MG63 (cell line): ENCODE measurements at regions not wholly inside any gene's neighbourhood (a gene's known extent, or its start where the extent isn't known, plus 50 kb on each side); places are given as distances from the start of the nearest gene placed in this dataset.
"Not testable (repeated sequence)": the region's sequence is repeated elsewhere in the genome, so short reads cannot be mapped to it uniquely, and the experiment has no call there.

Experiments used
- DNase-seq: peaks from one replicate; pipeline ENCODE4 v3.0.0-alpha.2; 2020
- H3K27me3 ChIP-seq: fragments of 250-450 bp; sonication (Bioruptor Pico); 2 replicates; pipeline ENCODE4 v1.5.1; 2020; ENCODE audit warnings: mild to moderate bottlenecking, moderate library complexity
- H3K36me3 ChIP-seq: fragments of 250-450 bp; sonication (Bioruptor Pico); 2 replicates; pipeline ENCODE4 v1.5.1; 2020; ENCODE audit warnings: mild to moderate bottlenecking, moderate library complexity
- H3K4me3 ChIP-seq: fragments of 250-450 bp; sonication (Bioruptor Pico); 2 replicates; pipeline ENCODE4 v1.5.1; 2020; ENCODE audit warnings: mild to moderate bottlenecking, moderate library complexity
- H3K9me3 ChIP-seq: fragments of 250-450 bp; sonication (Bioruptor Pico); 2 replicates; pipeline ENCODE4 v1.5.1; 2020; ENCODE audit warnings: mild to moderate bottlenecking, moderate library complexity

- Histone ChIP-seq H3K27me3 (no peaks in the 10 kb centered on the region), H3K36me3 (no peaks in the 10 kb centered on the region), H3K4me3 (no peak overlapping the region), H3K9me3 (no peaks in the 10 kb centered on the region)
- DNase-seq = no peak
Measured at GRCh38 chr5:169408171-169408570, 107.2 kb upstream of the SLIT3 start.

- no peak overlapping the region for H3K4me3 ChIP-seq
- no peak for DNase-seq
- H3K36me3 ChIP-seq = no peaks in the 10 kb centered on the region
- H3K27me3 ChIP-seq = no peaks in the 10 kb centered on the region
- H3K9me3 ChIP-seq = no peaks in the 10 kb centered on the region
Measured at GRCh38 chr5:169404223-169404622, 103.3 kb upstream of the SLIT3 start.

GRCh38 chr5:169398515-169398914 is 97.6 kb upstream of the SLIT3 start:
- Histone ChIP-seq H3K36me3 (no peaks in the 10 kb centered on the region), H3K9me3 (peaks cover 7% of the 10 kb centered on the region), H3K4me3 (no peak overlapping the region), H3K27me3 (no peaks in the 10 kb centered on the region)
- DNase-seq = no peak

- H3K27me3 ChIP-seq = no peaks in the 10 kb centered on the region
- peaks cover 7% of the 10 kb centered on the region for H3K9me3 ChIP-seq
- no peak overlapping the region for H3K4me3 ChIP-seq
- H3K36me3 ChIP-seq = no peaks in the 10 kb centered on the region
- DNase-seq = no peak
Measured at GRCh38 chr5:169395136-169395535, 94.2 kb upstream of the SLIT3 start.

- Histone ChIP-seq H3K4me3 (no peak overlapping the region), H3K9me3 (peaks cover 7% of the 10 kb centered on the region), H3K27me3 (no peaks in the 10 kb centered on the region), H3K36me3 (no peaks in the 10 kb centered on the region)
- no peak for DNase-seq
Measured at GRCh38 chr5:169394371-169394770, 93.4 kb upstream of the SLIT3 start.

- DNase-seq = no peak
- Histone ChIP-seq H3K27me3 (no peaks in the 10 kb centered on the region), H3K36me3 (no peaks in the 10 kb centered on the region), H3K9me3 (peaks cover 7% of the 10 kb centered on the region), H3K4me3 (no peak overlapping the region)
Measured at GRCh38 chr5:169393907-169394306, 93.0 kb upstream of the SLIT3 start.

GRCh38 chr5:169390265-169390664 is 89.3 kb upstream of the SLIT3 start:
- Histone ChIP-seq H3K4me3 (no peak overlapping the region), H3K36me3 (no peaks in the 10 kb centered on the region), H3K9me3 (no peaks in the 10 kb centered on the region), H3K27me3 (no peaks in the 10 kb centered on the region)
- DNase-seq = no peak

- Histone ChIP-seq H3K27me3 (no peaks in the 10 kb centered on the region), H3K4me3 (no peak overlapping the region), H3K36me3 (no peaks in the 10 kb centered on the region), H3K9me3 (no peaks in the 10 kb centered on the region)
- DNase-seq = no peak
Measured at GRCh38 chr5:169389318-169389717, 88.4 kb upstream of the SLIT3 start.

GRCh38 chr5:169385636-169386035 is 84.7 kb upstream of the SLIT3 start:
- Histone ChIP-seq H3K36me3 (no peaks in the 10 kb centered on the region), H3K9me3 (no peaks in the 10 kb centered on the region), H3K4me3 (no peak overlapping the region), H3K27me3 (no peaks in the 10 kb centered on the region)
- DNase-seq = no peak

- DNase-seq = no peak
- Histone ChIP-seq H3K36me3 (no peaks in the 10 kb centered on the region), H3K9me3 (peaks cover 2% of the 10 kb centered on the region; the same call in 1 of the 2 replicates), H3K4me3 (no peak overlapping the region), H3K27me3 (no peaks in the 10 kb centered on the region)
Measured at GRCh38 chr5:169384661-169385060, 83.7 kb upstream of the SLIT3 start.

- no peak for DNase-seq
- Histone ChIP-seq H3K9me3 (peaks cover 2% of the 10 kb centered on the region; the same call in 1 of the 2 replicates), H3K4me3 (no peak overlapping the region), H3K36me3 (no peaks in the 10 kb centered on the region), H3K27me3 (no peaks in the 10 kb centered on the region)
Measured at GRCh38 chr5:169374761-169375160, 73.8 kb upstream of the SLIT3 start.

GRCh38 chr5:169374111-169374510 is 73.2 kb upstream of the SLIT3 start:
- DNase-seq = no peak

GRCh38 chr5:169371801-169372200 is 70.9 kb upstream of the SLIT3 start:
- not testable (repeated sequence) for H3K9me3 ChIP-seq, DNase-seq, H3K36me3 ChIP-seq, H3K27me3 ChIP-seq, H3K4me3 ChIP-seq

More at GRCh38 chr5:169374111-169374510, 73.2 kb upstream of the SLIT3 start:
- no peaks in the 10 kb centered on the region for H3K27me3 ChIP-seq
- no peak overlapping the region for H3K4me3 ChIP-seq
- no peaks in the 10 kb centered on the region; the same call in 1 of the 2 replicates for H3K9me3 ChIP-seq
- no peaks in the 10 kb centered on the region for H3K36me3 ChIP-seq

- DNase-seq = no peak
Measured at GRCh38 chr5:169369130-169369529, 68.2 kb upstream of the SLIT3 start.

GRCh38 chr5:169367861-169368260 is 66.9 kb upstream of the SLIT3 start:
- Histone ChIP-seq H3K36me3 (no peaks in the 10 kb centered on the region), H3K9me3 (no peaks in the 10 kb centered on the region; the same call in 1 of the 2 replicates), H3K4me3 (no peak overlapping the region), H3K27me3 (no peaks in the 10 kb centered on the region)
- DNase-seq = no peak

More at GRCh38 chr5:169369130-169369529, 68.2 kb upstream of the SLIT3 start:
- H3K27me3 ChIP-seq = no peaks in the 10 kb centered on the region
- no peaks in the 10 kb centered on the region for H3K36me3 ChIP-seq
- H3K4me3 ChIP-seq = no peak overlapping the region
- H3K9me3 ChIP-seq = no peaks in the 10 kb centered on the region; the same call in 1 of the 2 replicates

GRCh38 chr5:169357291-169357690 is 56.4 kb upstream of the SLIT3 start:
- H3K9me3 ChIP-seq = no peaks in the 10 kb centered on the region; the same call in 1 of the 2 replicates
- no peak overlapping the region for H3K4me3 ChIP-seq
- DNase-seq = no peak

GRCh38 chr5:169356811-169357210 is 55.9 kb upstream of the SLIT3 start:
- H3K27me3 ChIP-seq = no peaks in the 10 kb centered on the region
- no peak overlapping the region for H3K4me3 ChIP-seq
- no peak for DNase-seq
- H3K9me3 ChIP-seq = no peaks in the 10 kb centered on the region; the same call in 1 of the 2 replicates
- no peaks in the 10 kb centered on the region for H3K36me3 ChIP-seq

More at GRCh38 chr5:169357291-169357690, 56.4 kb upstream of the SLIT3 start:
- Histone ChIP-seq H3K27me3 (no peaks in the 10 kb centered on the region), H3K36me3 (no peaks in the 10 kb centered on the region)

- Histone ChIP-seq H3K9me3 (no peaks in the 10 kb centered on the region; the same call in 1 of the 2 replicates), H3K4me3 (no peak overlapping the region), H3K36me3 (no peaks in the 10 kb centered on the region), H3K27me3 (no peaks in the 10 kb centered on the region)
- no peak for DNase-seq
Measured at GRCh38 chr5:169356181-169356580, 55.2 kb upstream of the SLIT3 start.

GRCh38 chr5:169354921-169355320 is 54.0 kb upstream of the SLIT3 start:
- Histone ChIP-seq H3K36me3 (no peaks in the 10 kb centered on the region), H3K4me3 (no peak overlapping the region), H3K27me3 (no peaks in the 10 kb centered on the region), H3K9me3 (no peaks in the 10 kb centered on the region; the same call in 1 of the 2 replicates)
- no peak for DNase-seq
